Omental fat pad (tissue), 3 donors: ENCODE measurements at regions not wholly inside any gene's neighbourhood (a gene's known extent, or its start where the extent isn't known, plus 50 kb on each side); places are given as distances from the start of the nearest gene placed in this dataset.
"Not testable (repeated sequence)": the region's sequence is repeated elsewhere in the genome, so short reads cannot be mapped to it uniquely, and the experiment has no call there.

Experiments used
- ATAC-seq: fragments of 150-250 bp; one replicate; pipeline ENCODE4 v1.9.1; 2016; ENCODE audit warnings: mild to moderate bottlenecking, moderate library complexity; ENCODE audit not compliant: low FRiP score
- DNase-seq: peaks from one replicate; pipeline ENCODE4 v3.0.0-alpha.2; 2019; ENCODE audit warnings: low spot score
- CTCF ChIP-seq, 3 donors: fragments of 450-650 bp; IDR thresholded peaks; one replicate each; pipeline ENCODE4 v1.5.1; 2016 to 2017; ENCODE audit warnings: antibody characterized with exemption in 3 of 3, mild to moderate bottlenecking in 3 of 3, moderate library complexity in 2 of 3

DNA sequence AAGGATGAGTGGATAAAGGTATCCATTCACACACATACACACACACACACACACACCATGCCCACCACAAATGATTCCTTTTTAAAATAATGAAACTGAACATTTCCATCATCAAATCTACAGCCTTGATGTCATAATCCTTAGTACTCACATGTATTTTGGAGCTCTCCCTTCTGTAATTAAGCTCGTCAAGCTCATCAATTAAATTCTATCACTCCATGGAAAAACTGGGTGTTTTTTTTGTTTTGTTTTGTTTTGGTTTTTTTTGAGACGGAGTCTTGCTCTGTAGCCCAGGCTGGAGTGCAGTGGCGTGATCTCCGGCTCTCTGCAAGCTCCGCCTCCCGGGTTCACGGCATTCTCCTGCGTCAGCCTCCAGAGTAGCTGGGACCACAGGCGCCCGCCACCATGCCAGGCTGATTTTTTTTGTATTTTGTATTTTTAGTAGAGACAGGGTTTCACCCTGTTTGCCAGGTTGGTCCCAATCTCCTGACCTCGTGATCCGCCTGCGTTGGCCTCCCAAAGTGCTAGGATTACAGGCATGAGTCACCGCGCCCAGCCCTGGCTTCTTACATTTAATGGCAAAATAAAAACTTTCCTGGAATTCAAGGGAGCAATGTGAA, 78.6 kb upstream of the RGPD4 start:
- ATAC-seq: no peak
- DNase-seq: no peak
- TF ChIP-seq CTCF (IDR thresholded peaks at IDR 0.05): no peak

DNA sequence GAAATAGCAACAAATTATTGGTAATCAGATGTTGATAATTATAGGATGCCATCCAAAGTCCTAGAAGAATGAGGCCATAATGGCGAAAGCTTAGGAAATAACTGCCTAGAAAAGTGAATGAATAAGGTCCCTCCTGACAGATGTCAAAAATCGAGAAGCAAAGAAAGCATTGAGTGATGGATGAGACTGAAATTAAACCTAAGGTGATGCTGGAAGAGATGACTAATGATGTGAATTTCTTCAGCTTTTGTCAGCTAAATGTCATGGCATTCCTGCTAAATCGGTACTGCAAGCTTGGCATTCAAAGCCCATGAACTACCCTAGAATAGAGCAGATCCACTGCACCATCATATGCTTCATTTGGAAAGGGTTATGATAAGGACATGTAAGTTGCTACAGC, 74.8 kb upstream of the RGPD4 start:
- DNase-seq (no peak), ATAC-seq (no peak)
- TF ChIP-seq CTCF (IDR thresholded peaks at IDR 0.05): no peak

DNA sequence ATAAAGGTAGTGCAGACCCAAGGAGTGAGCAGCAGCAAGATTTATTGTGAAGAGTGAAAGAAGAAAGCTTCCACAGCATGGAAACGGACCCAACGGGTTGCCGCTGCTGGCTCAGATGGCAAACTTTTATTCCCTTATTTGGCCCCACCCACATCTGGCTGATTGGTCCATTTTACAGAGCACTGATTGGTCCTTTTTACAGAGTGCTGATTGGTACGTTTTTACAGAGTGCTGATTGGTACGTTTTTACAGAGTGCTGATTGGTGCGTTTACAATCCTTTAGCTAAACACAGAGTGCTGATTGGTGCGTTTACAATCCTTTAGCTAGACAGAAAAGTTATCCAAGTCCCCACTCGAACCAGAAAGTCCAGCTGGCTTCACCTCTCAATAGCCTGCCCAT, 72.9 kb upstream of the RGPD4 start:
- not testable (repeated sequence) for DNase-seq, ATAC-seq

- ATAC-seq (no peak), DNase-seq (no peak)
- no peak for TF ChIP-seq CTCF (IDR thresholded peaks at IDR 0.05)
Measured at GRCh38 chr2:107757223-107757622, 69.5 kb upstream of the RGPD4 start.

DNA sequence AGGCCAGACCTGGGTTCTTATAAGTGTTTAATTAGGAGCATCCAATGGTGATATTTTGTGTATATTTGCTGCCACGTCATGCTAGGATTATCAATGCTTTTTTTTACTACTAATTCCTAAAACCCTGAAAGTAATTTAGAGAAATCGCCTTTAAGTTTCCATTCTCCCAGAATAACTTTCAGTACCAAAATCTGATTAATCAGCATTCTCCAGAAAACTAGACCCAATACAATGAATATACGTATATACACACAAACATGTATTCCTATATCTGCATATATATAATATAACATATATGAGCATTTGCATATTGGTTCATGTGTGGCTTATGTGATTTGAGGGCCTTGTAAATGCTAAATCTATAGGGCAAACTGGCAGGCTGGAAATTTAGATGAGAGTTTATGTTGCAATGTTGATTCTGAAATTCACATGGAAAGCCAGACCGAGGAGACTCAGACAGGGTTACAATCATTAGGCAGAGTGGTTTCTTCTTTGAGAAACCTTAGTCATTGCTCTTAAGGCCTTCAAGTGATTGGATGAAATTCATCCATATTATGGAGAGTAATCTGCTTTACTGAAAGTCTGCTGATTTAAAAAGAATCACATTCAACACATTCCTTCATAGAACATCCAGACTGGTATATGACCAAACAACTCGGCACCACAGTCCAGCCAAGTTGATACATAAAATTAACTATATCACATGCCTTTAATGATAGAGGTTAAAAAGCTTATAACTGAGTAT, 65.9 kb upstream of the RGPD4 start:
- no peak for DNase-seq
- ATAC-seq: no peak
- no peak for TF ChIP-seq CTCF (IDR thresholded peaks at IDR 0.05)

- DNase-seq (no peak), ATAC-seq (no peak)
- no peak for TF ChIP-seq CTCF (IDR thresholded peaks at IDR 0.05)
Measured at GRCh38 chr2:107772353-107772752, 54.3 kb upstream of the RGPD4 start.

- no peak for DNase-seq
- no peak for TF ChIP-seq CTCF (IDR thresholded peaks at IDR 0.05)
- no peak for ATAC-seq
Measured at GRCh38 chr2:107775211-107775610, 51.5 kb upstream of the RGPD4 start.
